ENCODE measurements at regions not wholly inside any gene's neighbourhood (a gene's known extent, or its start where the extent isn't known, plus 50 kb on each side); places are given as distances from the start of the nearest gene placed in this dataset.

GRCh38 chr7:51477323-51477722, 160.7 kb upstream of the COBL start:
- TF ChIP-seq POLR2AphosphoS5 (IDR thresholded peaks at IDR 0.05) (no peak), CTCF (IDR thresholded peaks at IDR 0.05) (no peak), POLR2A (IDR thresholded peaks at IDR 0.05) (no peak)

Data from breast epithelium (tissue), 3 donors.